ENCODE measurements at regions not wholly inside any gene's neighbourhood (a gene's known extent, or its start where the extent isn't known, plus 50 kb on each side); places are given as distances from the start of the nearest gene placed in this dataset.
"Not testable (repeated sequence)": the region's sequence is repeated elsewhere in the genome, so short reads cannot be mapped to it uniquely, and the experiment has no call there.

- DNase-seq: no peak
- in situ Hi-C loops (cut with HindIII; ENCODE audit: low pct_ligation_motif_present, low pct_unique_long_range_greater_than_20kb, low sequenced_read_pairs): no loop called here
Observed at GRCh38 chr6:11486959-11487358, 50.6 kb upstream of the TMEM170B start.

- no peak for DNase-seq
- in situ Hi-C loops (cut with HindIII; ENCODE audit: low pct_ligation_motif_present, low pct_unique_long_range_greater_than_20kb, low sequenced_read_pairs): no loop called here
Observed at GRCh38 chr6:11486486-11486885, 51.1 kb upstream of the TMEM170B start.

- DNase-seq: no peak
- in situ Hi-C loops (cut with HindIII; ENCODE audit: low pct_ligation_motif_present, low pct_unique_long_range_greater_than_20kb, low sequenced_read_pairs): no loop called here
Observed at GRCh38 chr6:11486051-11486450, 51.5 kb upstream of the TMEM170B start.

- DNase-seq: no peak
- in situ Hi-C loops (cut with HindIII; ENCODE audit: low pct_ligation_motif_present, low pct_unique_long_range_greater_than_20kb, low sequenced_read_pairs): no loop called here
Observed at GRCh38 chr6:11485271-11485670, 52.3 kb upstream of the TMEM170B start.

- in situ Hi-C loops (cut with HindIII; ENCODE audit: low pct_ligation_motif_present, low pct_unique_long_range_greater_than_20kb, low sequenced_read_pairs): no loop called here
- DNase-seq: no peak
Observed at GRCh38 chr6:11484441-11484840, 53.1 kb upstream of the TMEM170B start.

GRCh38 chr6:11482616-11483015 is 54.9 kb upstream of the TMEM170B start:
- in situ Hi-C loops (cut with HindIII; ENCODE audit: low pct_ligation_motif_present, low pct_unique_long_range_greater_than_20kb, low sequenced_read_pairs): no loop called here
- no peak for DNase-seq

GRCh38 chr6:11480541-11480940 is 57.0 kb upstream of the TMEM170B start:
- no peak for DNase-seq
- in situ Hi-C loops (cut with HindIII; ENCODE audit: low pct_ligation_motif_present, low pct_unique_long_range_greater_than_20kb, low sequenced_read_pairs): no loop called here

GRCh38 chr6:11479296-11479695 is 58.3 kb upstream of the TMEM170B start:
- no peak for DNase-seq
- in situ Hi-C loops (cut with HindIII; ENCODE audit: low pct_ligation_motif_present, low pct_unique_long_range_greater_than_20kb, low sequenced_read_pairs): no loop called here

- in situ Hi-C loops (cut with HindIII; ENCODE audit: low pct_ligation_motif_present, low pct_unique_long_range_greater_than_20kb, low sequenced_read_pairs): no loop called here
- no peak for DNase-seq
Observed at GRCh38 chr6:11478586-11478985, 59.0 kb upstream of the TMEM170B start.

GRCh38 chr6:11475016-11475415 is 62.5 kb upstream of the TMEM170B start:
- in situ Hi-C loops (cut with HindIII; ENCODE audit: low pct_ligation_motif_present, low pct_unique_long_range_greater_than_20kb, low sequenced_read_pairs): no loop called here
- DNase-seq: no peak

GRCh38 chr6:11473008-11473740 is 64.4 kb upstream of the TMEM170B start:
- no peak for DNase-seq
- in situ Hi-C loops (cut with HindIII; ENCODE audit: low pct_ligation_motif_present, low pct_unique_long_range_greater_than_20kb, low sequenced_read_pairs): no loop called here

- no peak for DNase-seq
- in situ Hi-C loops (cut with HindIII; ENCODE audit: low pct_ligation_motif_present, low pct_unique_long_range_greater_than_20kb, low sequenced_read_pairs): no loop called here
Observed at GRCh38 chr6:11471261-11471660, 66.3 kb upstream of the TMEM170B start.

- no peak for DNase-seq
- in situ Hi-C loops (cut with HindIII; ENCODE audit: low pct_ligation_motif_present, low pct_unique_long_range_greater_than_20kb, low sequenced_read_pairs): no loop called here
Observed at GRCh38 chr6:11469684-11470083, 67.9 kb upstream of the TMEM170B start.

- not testable (repeated sequence) for DNase-seq
Observed at GRCh38 chr6:11468271-11468670, 69.3 kb upstream of the TMEM170B start.

GRCh38 chr6:11467364-11467763 is 70.2 kb upstream of the TMEM170B start:
- in situ Hi-C loops (cut with HindIII; ENCODE audit: low pct_ligation_motif_present, low pct_unique_long_range_greater_than_20kb, low sequenced_read_pairs): no loop called here
- DNase-seq: no peak

More at GRCh38 chr6:11468271-11468670, 69.3 kb upstream of the TMEM170B start:
- in situ Hi-C loops (cut with HindIII; ENCODE audit: low pct_ligation_motif_present, low pct_unique_long_range_greater_than_20kb, low sequenced_read_pairs): not testable (repeated sequence)

- in situ Hi-C loops (cut with HindIII; ENCODE audit: low pct_ligation_motif_present, low pct_unique_long_range_greater_than_20kb, low sequenced_read_pairs): no loop called here
- no peak for DNase-seq
Observed at GRCh38 chr6:11463398-11463780, 74.2 kb upstream of the TMEM170B start.

- DNase-seq: no peak
- in situ Hi-C loops (cut with HindIII; ENCODE audit: low pct_ligation_motif_present, low pct_unique_long_range_greater_than_20kb, low sequenced_read_pairs): no loop called here
Observed at GRCh38 chr6:11462742-11463397, 74.7 kb upstream of the TMEM170B start.

- in situ Hi-C loops (cut with HindIII; ENCODE audit: low pct_ligation_motif_present, low pct_unique_long_range_greater_than_20kb, low sequenced_read_pairs): no loop called here
- DNase-seq: no peak
Observed at GRCh38 chr6:11460837-11461661, 76.5 kb upstream of the TMEM170B start.

GRCh38 chr6:11460001-11460668 is 77.4 kb upstream of the TMEM170B start:
- in situ Hi-C loops (cut with HindIII; ENCODE audit: low pct_ligation_motif_present, low pct_unique_long_range_greater_than_20kb, low sequenced_read_pairs): no loop called here
- peak; percentile 6 for DNase-seq

All from ACHN (cell line).